Activated T-helper 17 cell treated with anti-CD3 and anti-CD28 coated beads, Interleukin-2, amount 50 U/mL, for 72 hours (primary cell): ENCODE measurements at regions not wholly inside any gene's neighbourhood (a gene's known extent, or its start where the extent isn't known, plus 50 kb on each side); places are given as distances from the start of the nearest gene placed in this dataset.
"Not testable (repeated sequence)": the region's sequence is repeated elsewhere in the genome, so short reads cannot be mapped to it uniquely, and the experiment has no call there.

Experiments
- ATAC-seq: fragments of 150-1000 bp; cut with Tn5 transposase; replicated peaks from 2 replicates; pipeline ENCODE4 v1.10.0; 2021; ENCODE audit warnings: mild to moderate bottlenecking, moderate library complexity
- H3K27ac Mint-ChIP-seq: one replicate; pipeline ENCODE4 v1.8.0; 2022; ENCODE audit warnings: mixed read lengths
- H3K27me3 Mint-ChIP-seq: one replicate; pipeline ENCODE4 v1.8.0; 2022; ENCODE audit warnings: mixed read lengths
- H3K36me3 Mint-ChIP-seq: one replicate; pipeline ENCODE4 v1.8.0; 2022; ENCODE audit warnings: low read depth, mild to moderate bottlenecking, mixed read lengths
- H3K4me1 Mint-ChIP-seq: one replicate; pipeline ENCODE4 v1.8.0; 2022; ENCODE audit warnings: mixed read lengths
- H3K4me3 Mint-ChIP-seq: one replicate; pipeline ENCODE4 v1.8.0; 2022; ENCODE audit warnings: mild to moderate bottlenecking, mixed read lengths
- H3K9me3 Mint-ChIP-seq: one replicate; pipeline ENCODE4 v1.8.0; 2022; ENCODE audit warnings: mixed read lengths

DNA sequence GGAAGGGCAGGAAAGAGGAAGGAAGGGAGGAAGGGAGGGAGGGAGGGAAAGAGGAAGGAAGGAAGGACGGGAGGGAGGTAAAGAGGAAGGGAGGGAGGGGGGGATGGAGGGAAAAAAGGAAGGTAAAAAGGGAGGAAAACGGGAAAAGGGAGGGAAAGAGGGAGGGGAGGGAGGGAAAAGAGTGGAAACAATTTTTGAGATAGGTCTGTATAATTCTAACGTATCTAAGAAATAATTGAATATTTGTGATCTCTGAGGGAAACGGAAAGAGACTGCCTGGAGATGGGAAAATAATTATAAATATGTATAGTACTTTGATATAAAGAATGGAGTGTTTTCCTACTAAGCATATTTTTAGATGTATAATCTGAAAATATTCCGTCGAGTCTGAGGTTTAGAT lies 158.2 kb upstream of the FOXK1 start:
- Mint-ChIP-seq H3K27ac (no peak overlapping the region), H3K27me3 (peaks cover 27% of the 10 kb centered on the region), H3K9me3 (peaks cover 4% of the 10 kb centered on the region), H3K4me1 (no peaks in the 10 kb centered on the region), H3K4me3 (no peak overlapping the region), H3K36me3 (no peaks in the 10 kb centered on the region)
- ATAC-seq = no peak

GRCh38 chr7:4525884-4526283 lies 156.2 kb upstream of the FOXK1 start:
- no peak overlapping the region for H3K4me3 Mint-ChIP-seq
- peaks cover 4% of the 10 kb centered on the region for H3K9me3 Mint-ChIP-seq
- no peaks in the 10 kb centered on the region for H3K36me3 Mint-ChIP-seq
- no peaks in the 10 kb centered on the region for H3K4me1 Mint-ChIP-seq
- no peak overlapping the region for H3K27ac Mint-ChIP-seq
- ATAC-seq = no peak
- H3K27me3 Mint-ChIP-seq = peaks cover 24% of the 10 kb centered on the region

DNA sequence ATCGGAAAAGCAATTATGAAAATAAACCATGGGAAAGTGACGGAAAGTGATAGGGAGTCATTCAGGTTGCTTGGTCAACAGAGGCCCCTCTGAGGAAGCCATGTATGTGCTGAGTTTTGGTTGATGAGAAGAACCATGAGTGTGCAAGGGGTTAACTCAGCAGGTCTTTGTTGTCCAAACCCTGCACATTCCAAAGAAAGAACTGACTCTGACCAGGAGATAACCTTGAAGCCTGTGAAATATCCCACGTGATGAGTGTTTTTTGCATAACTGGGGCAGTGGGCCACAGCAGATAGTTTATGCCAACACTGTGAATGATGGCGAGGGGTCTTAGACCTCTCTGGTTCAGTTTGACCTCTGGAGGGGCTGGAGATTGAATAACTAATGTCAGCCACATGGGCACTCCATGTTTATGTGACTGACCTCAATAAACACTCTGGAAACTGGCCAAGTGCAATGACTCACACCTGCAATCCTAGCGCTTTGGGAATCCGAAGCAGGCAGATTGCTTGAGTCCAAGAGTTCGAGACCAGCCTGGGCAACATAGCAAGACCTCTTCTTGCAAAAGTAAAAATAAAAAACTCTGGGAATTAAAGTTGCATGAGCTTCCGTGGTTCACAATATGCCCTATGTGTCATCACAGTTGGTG lies 154.0 kb upstream of the FOXK1 start:
- peaks cover 4% of the 10 kb centered on the region for H3K9me3 Mint-ChIP-seq
- H3K4me1 Mint-ChIP-seq = no peaks in the 10 kb centered on the region
- no peak overlapping the region for H3K27ac Mint-ChIP-seq
- H3K27me3 Mint-ChIP-seq = peaks cover 20% of the 10 kb centered on the region
- no peak overlapping the region for H3K4me3 Mint-ChIP-seq
- no peaks in the 10 kb centered on the region for H3K36me3 Mint-ChIP-seq
- ATAC-seq = no peak

- no peak overlapping the region for H3K4me3 Mint-ChIP-seq
- H3K27ac Mint-ChIP-seq = no peak overlapping the region
- no peak for ATAC-seq
- no peaks in the 10 kb centered on the region for H3K9me3 Mint-ChIP-seq
- H3K36me3 Mint-ChIP-seq = no peaks in the 10 kb centered on the region
- no peaks in the 10 kb centered on the region for H3K4me1 Mint-ChIP-seq
- peaks cover 7% of the 10 kb centered on the region for H3K27me3 Mint-ChIP-seq
Measured at GRCh38 chr7:4531236-4531635, 150.9 kb upstream of the FOXK1 start.

GRCh38 chr7:4533339-4533738 lies 148.8 kb upstream of the FOXK1 start:
- not testable (repeated sequence) for H3K9me3 Mint-ChIP-seq

GRCh38 chr7:4549681-4550080 lies 132.4 kb upstream of the FOXK1 start:
- no peaks in the 10 kb centered on the region for H3K4me1 Mint-ChIP-seq
- H3K27me3 Mint-ChIP-seq = peaks cover 10% of the 10 kb centered on the region
- H3K9me3 Mint-ChIP-seq = peaks cover 7% of the 10 kb centered on the region
- no peaks in the 10 kb centered on the region for H3K36me3 Mint-ChIP-seq
- H3K4me3 Mint-ChIP-seq = no peak overlapping the region
- no peak for ATAC-seq
- no peak overlapping the region for H3K27ac Mint-ChIP-seq

More at GRCh38 chr7:4533339-4533738, 148.8 kb upstream of the FOXK1 start:
- H3K4me1 Mint-ChIP-seq, H3K27ac Mint-ChIP-seq, H3K4me3 Mint-ChIP-seq, H3K27me3 Mint-ChIP-seq, H3K36me3 Mint-ChIP-seq, ATAC-seq: not testable (repeated sequence)

GRCh38 chr7:4550117-4550516 lies 132.0 kb upstream of the FOXK1 start:
- no peak overlapping the region for H3K4me3 Mint-ChIP-seq
- ATAC-seq = no peak
- peaks cover 7% of the 10 kb centered on the region for H3K9me3 Mint-ChIP-seq
- H3K4me1 Mint-ChIP-seq = no peaks in the 10 kb centered on the region
- no peaks in the 10 kb centered on the region for H3K36me3 Mint-ChIP-seq
- peaks cover 10% of the 10 kb centered on the region for H3K27me3 Mint-ChIP-seq
- H3K27ac Mint-ChIP-seq = no peak overlapping the region

DNA sequence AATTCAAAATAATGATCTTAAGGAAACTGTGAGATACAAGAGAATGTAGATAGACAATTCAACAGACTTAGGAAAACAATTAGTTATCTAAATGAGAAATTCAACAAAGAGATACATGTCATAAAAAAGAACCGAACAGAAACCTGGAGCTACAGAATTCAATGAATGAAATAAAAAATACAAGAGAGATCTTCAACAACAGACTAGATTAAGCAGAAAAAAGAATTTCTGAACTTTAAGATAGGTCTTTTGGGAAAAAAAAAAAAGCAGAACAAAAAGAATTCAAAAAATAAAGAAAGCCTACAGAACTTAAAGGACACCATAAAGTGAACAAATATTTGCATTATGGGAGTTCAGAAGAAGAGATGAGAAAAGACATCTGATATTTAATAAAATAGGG lies 129.1 kb upstream of the FOXK1 start:
- Mint-ChIP-seq H3K4me1 (no peaks in the 10 kb centered on the region), H3K27ac (no peak overlapping the region), H3K36me3 (no peaks in the 10 kb centered on the region), H3K4me3 (no peak overlapping the region), H3K9me3 (peaks cover 12% of the 10 kb centered on the region), H3K27me3 (peaks cover 21% of the 10 kb centered on the region)
- ATAC-seq = no peak

DNA sequence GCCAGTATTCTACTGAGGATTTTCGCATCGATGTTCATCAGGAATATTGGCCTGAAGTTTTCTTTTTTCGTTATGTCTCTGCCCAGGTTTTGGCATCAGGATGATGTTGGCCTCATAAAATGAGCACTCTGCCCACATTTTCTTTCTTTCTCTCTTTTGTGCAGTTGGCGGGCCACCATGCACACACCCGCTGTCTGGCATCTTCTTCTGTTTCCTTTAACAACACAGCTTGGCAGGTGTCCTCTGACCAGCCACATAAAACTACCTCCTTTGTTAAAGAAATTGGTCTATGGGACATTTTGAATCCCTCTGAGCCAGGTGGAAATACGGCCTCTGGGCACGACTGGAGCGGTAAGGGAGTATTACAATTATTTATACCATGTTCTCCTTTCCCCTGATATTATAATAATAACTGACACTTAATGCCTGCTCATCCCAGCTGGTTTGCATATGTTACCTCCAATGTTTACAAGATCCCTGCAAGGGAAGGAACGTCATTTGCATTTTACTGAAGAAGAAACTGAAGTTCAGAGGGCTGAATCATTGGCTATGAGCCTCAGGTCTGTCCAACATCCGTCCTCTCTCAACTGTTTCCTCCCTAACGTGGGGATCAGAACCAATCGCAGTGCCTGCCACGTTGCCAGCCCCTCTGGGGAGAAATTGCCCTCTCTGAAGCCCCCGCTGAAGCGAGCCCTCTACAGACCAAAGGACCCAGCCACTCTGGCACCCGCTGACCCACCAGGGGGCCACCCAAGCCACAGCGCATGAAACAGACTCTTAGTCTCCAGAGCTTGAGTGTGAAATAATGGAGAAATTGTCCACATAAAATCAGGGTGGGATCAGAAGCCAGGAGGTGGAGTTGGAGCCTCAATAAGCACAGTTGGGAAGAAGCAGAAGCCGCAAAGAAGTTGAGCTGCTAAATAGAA lies 125.0 kb upstream of the FOXK1 start:
- H3K27me3 Mint-ChIP-seq = peaks cover 20% of the 10 kb centered on the region
- peaks cover 9% of the 10 kb centered on the region for H3K9me3 Mint-ChIP-seq
- H3K4me1 Mint-ChIP-seq = no peaks in the 10 kb centered on the region
- ATAC-seq = no peak
- no peak overlapping the region for H3K4me3 Mint-ChIP-seq
- H3K27ac Mint-ChIP-seq = no peak overlapping the region
- H3K36me3 Mint-ChIP-seq = no peaks in the 10 kb centered on the region

GRCh38 chr7:4561795-4562194 lies 120.3 kb upstream of the FOXK1 start:
- Mint-ChIP-seq H3K36me3 (no peaks in the 10 kb centered on the region), H3K4me1 (no peaks in the 10 kb centered on the region), H3K27me3 (peaks cover 15% of the 10 kb centered on the region), H3K4me3 (no peak overlapping the region), H3K9me3 (no peaks in the 10 kb centered on the region), H3K27ac (no peak overlapping the region)
- ATAC-seq = no peak

DNA sequence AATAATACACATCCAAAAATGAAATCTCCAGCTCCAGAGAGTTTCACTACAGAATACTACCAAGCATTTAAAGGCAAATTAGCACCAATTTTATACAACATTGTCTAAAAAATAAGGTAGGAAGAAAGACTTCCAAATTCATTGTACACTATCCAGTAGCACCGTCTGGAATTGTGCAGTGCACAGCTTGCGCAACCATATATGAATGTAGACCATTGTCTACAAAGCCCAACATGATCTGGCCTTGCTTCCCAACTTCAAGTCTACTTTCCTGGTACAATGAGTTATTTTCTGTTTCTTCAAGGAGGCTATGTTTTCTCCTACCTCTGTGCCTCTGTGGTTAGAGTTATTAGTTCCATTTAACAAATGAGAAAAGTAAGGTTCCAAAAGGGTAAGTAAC lies 115.4 kb upstream of the FOXK1 start:
- Mint-ChIP-seq H3K27ac (no peak overlapping the region), H3K27me3 (peaks cover 9% of the 10 kb centered on the region), H3K9me3 (no peaks in the 10 kb centered on the region), H3K36me3 (no peaks in the 10 kb centered on the region), H3K4me3 (no peak overlapping the region), H3K4me1 (no peaks in the 10 kb centered on the region)
- no peak for ATAC-seq

- Mint-ChIP-seq H3K4me1 (no peaks in the 10 kb centered on the region), H3K36me3 (no peaks in the 10 kb centered on the region), H3K4me3 (no peak overlapping the region), H3K27me3 (no peaks in the 10 kb centered on the region), H3K27ac (no peak overlapping the region), H3K9me3 (no peaks in the 10 kb centered on the region)
- no peak for ATAC-seq
Measured at GRCh38 chr7:4574851-4575250, 107.2 kb upstream of the FOXK1 start.

- H3K4me1 Mint-ChIP-seq = no peaks in the 10 kb centered on the region
- no peaks in the 10 kb centered on the region for H3K9me3 Mint-ChIP-seq
- no peak for ATAC-seq
- H3K36me3 Mint-ChIP-seq = no peaks in the 10 kb centered on the region
- no peak overlapping the region for H3K27ac Mint-ChIP-seq
- H3K4me3 Mint-ChIP-seq = no peak overlapping the region
- no peaks in the 10 kb centered on the region for H3K27me3 Mint-ChIP-seq
Measured at GRCh38 chr7:4575254-4575653, 106.8 kb upstream of the FOXK1 start.

DNA sequence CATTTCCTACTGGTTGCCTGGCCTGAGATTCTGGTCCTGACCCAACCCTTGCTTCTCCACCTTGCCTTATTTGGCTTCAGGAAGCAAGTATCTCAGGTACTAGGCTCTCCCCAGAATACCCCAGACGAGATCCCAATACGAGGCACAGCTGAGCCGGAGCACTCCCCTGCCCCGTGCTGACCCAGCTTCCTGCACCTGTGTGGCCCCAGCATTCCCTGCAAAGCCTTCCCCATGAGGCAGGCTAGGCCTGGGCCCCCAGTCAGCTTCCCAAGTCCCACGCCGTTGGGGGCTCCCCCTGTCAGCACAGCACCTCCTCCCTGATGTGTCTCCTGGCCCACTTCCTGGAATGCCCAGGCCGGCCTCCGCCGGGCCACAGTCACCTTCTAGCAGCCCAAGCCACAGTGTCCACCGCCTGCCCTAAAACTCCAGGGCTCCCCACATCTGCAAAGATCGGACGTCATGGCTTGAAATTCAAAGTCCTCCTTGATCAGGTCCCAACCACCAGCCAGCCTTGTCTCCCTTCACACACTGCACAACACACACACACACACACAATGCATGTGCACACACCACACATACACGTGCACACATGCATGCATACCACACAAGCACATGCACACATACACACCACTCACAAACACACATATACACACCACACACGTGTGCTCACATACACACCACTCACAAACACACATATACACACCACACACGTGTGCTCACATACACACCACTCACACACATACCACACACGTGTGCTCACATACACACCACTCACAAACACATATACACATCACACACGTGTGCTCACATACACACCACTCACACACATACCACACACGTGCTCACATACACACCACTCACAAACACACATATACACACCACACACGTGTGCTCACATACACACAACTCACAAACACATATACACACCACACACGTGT lies 78.9 kb upstream of the FOXK1 start:
- Mint-ChIP-seq H3K27ac (no peak overlapping the region), H3K4me1 (no peaks in the 10 kb centered on the region), H3K36me3 (no peaks in the 10 kb centered on the region)

More for the DNA sequence above, 78.9 kb upstream of the FOXK1 start:
- Mint-ChIP-seq H3K27me3 (no peaks in the 10 kb centered on the region), H3K9me3 (no peaks in the 10 kb centered on the region), H3K4me3 (no peak overlapping the region)
- no peak for ATAC-seq
